Peyer's patch (tissue), 4 donors: ENCODE measurements at regions not wholly inside any gene's neighbourhood (a gene's known extent, or its start where the extent isn't known, plus 50 kb on each side); places are given as distances from the start of the nearest gene placed in this dataset.

ENCODE experiments used
- CTCF ChIP-seq, 6 experiments: fragments of 450-650 bp in 4 of 6; fragments of 200-600 bp in 2 of 6; sonication (generic) in 1 of 6; IDR thresholded peaks; one replicate each; pipeline ENCODE4 v1.5.1; 2017 to 2019; ENCODE audit warnings: antibody characterized with exemption in 6 of 6, mild to moderate bottlenecking in 3 of 6, moderate library complexity in 1 of 6
- POLR2A ChIP-seq, 2 donors: fragments of 450-650 bp; IDR thresholded peaks; one replicate each; pipeline ENCODE4 v1.5.1; 2017; ENCODE audit warnings: antibody characterized with exemption in 2 of 2, mild to moderate bottlenecking in 2 of 2, moderate library complexity in 2 of 2

- TF ChIP-seq CTCF (IDR thresholded peaks at IDR 0.05) (no peak), POLR2A (IDR thresholded peaks at IDR 0.05) (no peak)
Measured at GRCh38 chr10:128579280-128579865, 453.1 kb upstream of the MKI67 start.
